IMR-90 (cell line): ENCODE measurements at regions not wholly inside any gene's neighbourhood (a gene's known extent, or its start where the extent isn't known, plus 50 kb on each side); places are given as distances from the start of the nearest gene placed in this dataset.
"Not testable (repeated sequence)": the region's sequence is repeated elsewhere in the genome, so short reads cannot be mapped to it uniquely, and the experiment has no call there.

Source experiments
- ATAC-seq: fragments of 200-7000 bp; cut with Tn5 transposase; 2 replicates; pipeline ENCODE4 v1.9.1; 2020; ENCODE audit warnings: low read depth, mild to moderate bottlenecking, moderate library complexity
- BruUV-seq: library from RNA; stranded (reverse); fragments of 400-500 nt; replicated peaks from 2 replicates; lab custom pipeline; 2021; lab: Mats Ljungman, UMichigan
- CTCF ChIA-PET: fragments of 300-600 bp; formaldehyde crosslinking; extraction: SDS; loops from one replicate; lab custom pipeline; 2021; ENCODE audit warnings: antibody characterized with exemption; lab: Yijun Ruan, JAX
- POLR2A ChIA-PET: fragments of 300-600 bp; sonication (Branson Sonifier 250); formaldehyde crosslinking; loops from one replicate; lab custom pipeline; 2022; ENCODE audit warnings: antibody characterized with exemption; ENCODE audit not compliant: unreplicated experiment; lab: Charles Lee
- DNase-seq: peaks from one replicate; pipeline ENCODE4 v3.0.0; 2013
- H2AFZ ChIP-seq: replicated peaks from 2 replicates; pipeline ENCODE3; 2013; ENCODE audit warnings: low read length, mild to moderate bottlenecking; ENCODE audit not compliant: poor library complexity
- H2AK5ac ChIP-seq: 2 replicates; pipeline ENCODE4 v1.6.1; 2013; ENCODE audit warnings: low read depth, low read length, inconsistent platforms
- H2AK9ac ChIP-seq: replicated peaks from 2 replicates; pipeline ENCODE3; 2013; ENCODE audit warnings: mild to moderate bottlenecking, low read depth, low read length, moderate library complexity; ENCODE audit not compliant: poor library complexity
- H2BK120ac ChIP-seq: 2 replicates; pipeline ENCODE4 v1.6.1; 2013; ENCODE audit warnings: low read depth, low read length, inconsistent platforms
- H2BK15ac ChIP-seq: 3 replicates; pipeline ENCODE4 v1.6.1; 2013; ENCODE audit warnings: low read depth, low read length, inconsistent platforms
- H2BK20ac ChIP-seq: 2 replicates; pipeline ENCODE4 v1.6.1; 2013; ENCODE audit warnings: low read depth, mild to moderate bottlenecking, inconsistent platforms, low read length, moderate library complexity
- H2BK5ac ChIP-seq: 2 replicates; pipeline ENCODE4 v1.6.1; 2013; ENCODE audit warnings: mild to moderate bottlenecking, low read depth, low read length, inconsistent platforms; ENCODE audit not compliant: poor library complexity, severe bottlenecking
- H3K14ac ChIP-seq: replicated peaks from 2 replicates; pipeline ENCODE4 v1.6.1; 2013; ENCODE audit warnings: low read depth, low read length, inconsistent platforms
- H3K18ac ChIP-seq: 2 replicates; pipeline ENCODE4 v1.6.1; 2013; ENCODE audit warnings: low read depth, low read length, control low read depth
- H3K23ac ChIP-seq: 2 replicates; pipeline ENCODE4 v1.6.1; 2013; ENCODE audit warnings: low read depth, low read length, inconsistent platforms
- H3K27ac ChIP-seq: 2 replicates; pipeline ENCODE4 v1.5.1; 2013; ENCODE audit warnings: mild to moderate bottlenecking, control low read depth, low read length; ENCODE audit not compliant: insufficient read depth
- H3K27me3 ChIP-seq: 2 replicates; pipeline ENCODE4 v1.6.1; 2013; ENCODE audit warnings: low read length; ENCODE audit not compliant: control insufficient read depth, insufficient read depth
- H3K36me3 ChIP-seq: 2 replicates; pipeline ENCODE4 v1.6.1; 2013; ENCODE audit warnings: low read length, mixed read lengths; ENCODE audit not compliant: control insufficient read depth, insufficient read depth
- H3K4ac ChIP-seq: 2 replicates; pipeline ENCODE4 v1.6.1; 2013; ENCODE audit warnings: low read depth, low read length, inconsistent platforms
- H3K4me1 ChIP-seq: 2 replicates; pipeline ENCODE4 v1.6.1; 2013; ENCODE audit warnings: low read length, mixed read lengths; ENCODE audit not compliant: control insufficient read depth, insufficient read depth
- H3K4me2 ChIP-seq: 2 replicates; pipeline ENCODE4 v1.6.1; 2013; ENCODE audit warnings: low read depth, mild to moderate bottlenecking, control low read depth, low read length, moderate library complexity
- H3K4me3 ChIP-seq: 2 replicates; pipeline ENCODE4 v1.5.1; 2013; ENCODE audit warnings: low read depth, mild to moderate bottlenecking, control low read depth, low read length, moderate library complexity; ENCODE audit not compliant: insufficient read depth
- H3K56ac ChIP-seq: 2 replicates; pipeline ENCODE4 v1.6.1; 2013; ENCODE audit warnings: low read length, inconsistent platforms; ENCODE audit not compliant: insufficient read depth; ENCODE audit errors: extremely low read depth
- H3K79me1 ChIP-seq, 2 experiments: 2 replicates each; pipeline ENCODE4 v1.6.1; 2013; ENCODE audit warnings: low read length in 2 of 2, inconsistent platforms in 1 of 2, low read depth in 1 of 2
- H3K9ac ChIP-seq: 2 replicates; pipeline ENCODE4 v1.6.1; 2013; ENCODE audit warnings: low read depth, low read length, control low read depth
- H3K9me1 ChIP-seq: 2 replicates; pipeline ENCODE4 v1.6.1; 2013; ENCODE audit warnings: low read length, inconsistent platforms; ENCODE audit not compliant: insufficient read depth
- H3K9me3 ChIP-seq: 2 replicates; pipeline ENCODE4 v1.6.1; 2013; ENCODE audit warnings: low read length; ENCODE audit not compliant: control insufficient read depth, insufficient read depth
- H4K20me1 ChIP-seq: 2 replicates; pipeline ENCODE4 v1.6.1; 2013; ENCODE audit warnings: low read length, inconsistent platforms; ENCODE audit not compliant: insufficient read depth
- H4K5ac ChIP-seq: 2 replicates; pipeline ENCODE4 v1.6.1; 2013; ENCODE audit warnings: mild to moderate bottlenecking, low read depth, low read length, control low read depth
- H4K8ac ChIP-seq, 2 experiments: 2 replicates each; pipeline ENCODE4 v1.6.1; 2013; ENCODE audit warnings: low read depth in 2 of 2, low read length in 2 of 2, control low read depth in 1 of 2, inconsistent platforms in 1 of 2
- H4K91ac ChIP-seq: 2 replicates; pipeline ENCODE4 v1.6.1; 2013; ENCODE audit warnings: low read depth, low read length, inconsistent platforms; ENCODE audit not compliant: insufficient read depth
- WGBS, 2 experiments: methylation state at CpG; one replicate each; pipeline versions ENCODE4 v1.1.5 to v1.1.7; 2013; ENCODE audit warnings: missing lambda C conversion rate in 2 of 2; ENCODE audit not compliant: insufficient read length in 1 of 2; ENCODE audit errors: extremely low coverage in 2 of 2; 5-methylcytosine and 5-hydroxymethylcytosine counted together
- dilution Hi-C: fragments of 300-500 bp; cut with HindIII; formaldehyde crosslinking; loops from one replicate; pipeline ENCODE4 v1.14.3; 2018; ENCODE audit warnings: low sequenced_read_pairs; ENCODE audit not compliant: unreplicated experiment
- in situ Hi-C: fragments of 300-500 bp; cut with MboI; formaldehyde crosslinking; loops from 3 replicates; pipeline ENCODE4 v1.14.3; 2019; ENCODE audit warnings: low sequenced_read_pairs, inconsistent platforms, mixed read lengths
- intact Hi-C: fragments of 100-400 bp; cut with micrococcal nuclease; formaldehyde crosslinking; loops from 2 replicates; pipeline ENCODE4 v1.10.0; 2022

GRCh38 chr6:4407710-4408109, 272.3 kb upstream of the ECI2 start:
- dilution Hi-C loops, H2BK120ac ChIP-seq, ATAC-seq, H2AFZ ChIP-seq, H3K4me3 ChIP-seq, H4K91ac ChIP-seq, CTCF ChIA-PET, H3K36me3 ChIP-seq, H3K4ac ChIP-seq, DNase-seq, H3K4me1 ChIP-seq, H2BK5ac ChIP-seq, H3K23ac ChIP-seq, H3K27me3 ChIP-seq, H4K20me1 ChIP-seq, H3K79me1 ChIP-seq, in situ Hi-C loops, BruUV-seq, H3K9ac ChIP-seq, H3K56ac ChIP-seq, intact Hi-C loops, H2AK5ac ChIP-seq, H2BK20ac ChIP-seq, H3K18ac ChIP-seq, H4K8ac ChIP-seq, H3K9me1 ChIP-seq, H3K4me2 ChIP-seq, H3K9me3 ChIP-seq, H4K5ac ChIP-seq, H3K27ac ChIP-seq, H2BK15ac ChIP-seq, POLR2A ChIA-PET, H2AK9ac ChIP-seq, H3K14ac ChIP-seq: not testable (repeated sequence)
- whole genome bisulfite sequencing, 2 experiments, result no CpG with 5 or more reads among the region's 1 CpG
